BE2C (cell line): ENCODE measurements at regions not wholly inside any gene's neighbourhood (a gene's known extent, or its start where the extent isn't known, plus 50 kb on each side); places are given as distances from the start of the nearest gene placed in this dataset.
"Not testable (repeated sequence)": the region's sequence is repeated elsewhere in the genome, so short reads cannot be mapped to it uniquely, and the experiment has no call there.

Source experiments
- DNase-seq: peaks from one replicate; pipeline ENCODE4 v3.0.0-alpha.2; 2020
- H3K27me3 ChIP-seq: fragments of 250-450 bp; sonication (Bioruptor Pico); 2 replicates; pipeline ENCODE4 v1.5.1; 2020; ENCODE audit warnings: mild to moderate bottlenecking
- H3K36me3 ChIP-seq: fragments of 250-450 bp; sonication (Bioruptor Pico); 2 replicates; pipeline ENCODE4 v1.5.1; 2020; ENCODE audit warnings: mild to moderate bottlenecking
- H3K4me1 ChIP-seq: fragments of 250-450 bp; sonication (Bioruptor Pico); 2 replicates; pipeline ENCODE4 v1.5.1; 2020
- H3K4me3 ChIP-seq: 2 replicates; pipeline ENCODE4 v1.5.1; 2011; ENCODE audit warnings: low read depth, low read length
- H3K9me3 ChIP-seq: fragments of 250-450 bp; sonication (Bioruptor Pico); 2 replicates; pipeline ENCODE4 v1.5.1; 2020
- CTCF ChIP-seq: IDR thresholded peaks from 2 replicates; pipeline ENCODE4 v1.5.1; 2012; ENCODE audit warnings: mild to moderate bottlenecking, low read depth, low read length

GRCh38 chr10:45243261-45243660, 72.1 kb downstream of the OR13A1 start:
- H3K4me3 ChIP-seq, result no peak overlapping the region
- TF ChIP-seq CTCF, result no peak
- H3K4me1 ChIP-seq, result no peaks in the 10 kb centered on the region
- H3K27me3 ChIP-seq, result no peaks in the 10 kb centered on the region; the same call in none of the 2 replicates
- DNase-seq, result no peak
- H3K36me3 ChIP-seq, result no peaks in the 10 kb centered on the region
- H3K9me3 ChIP-seq, result no peaks in the 10 kb centered on the region

GRCh38 chr10:45246522-45246921, 68.9 kb downstream of the OR13A1 start:
- no peak for TF ChIP-seq CTCF
- no peak for DNase-seq

DNA sequence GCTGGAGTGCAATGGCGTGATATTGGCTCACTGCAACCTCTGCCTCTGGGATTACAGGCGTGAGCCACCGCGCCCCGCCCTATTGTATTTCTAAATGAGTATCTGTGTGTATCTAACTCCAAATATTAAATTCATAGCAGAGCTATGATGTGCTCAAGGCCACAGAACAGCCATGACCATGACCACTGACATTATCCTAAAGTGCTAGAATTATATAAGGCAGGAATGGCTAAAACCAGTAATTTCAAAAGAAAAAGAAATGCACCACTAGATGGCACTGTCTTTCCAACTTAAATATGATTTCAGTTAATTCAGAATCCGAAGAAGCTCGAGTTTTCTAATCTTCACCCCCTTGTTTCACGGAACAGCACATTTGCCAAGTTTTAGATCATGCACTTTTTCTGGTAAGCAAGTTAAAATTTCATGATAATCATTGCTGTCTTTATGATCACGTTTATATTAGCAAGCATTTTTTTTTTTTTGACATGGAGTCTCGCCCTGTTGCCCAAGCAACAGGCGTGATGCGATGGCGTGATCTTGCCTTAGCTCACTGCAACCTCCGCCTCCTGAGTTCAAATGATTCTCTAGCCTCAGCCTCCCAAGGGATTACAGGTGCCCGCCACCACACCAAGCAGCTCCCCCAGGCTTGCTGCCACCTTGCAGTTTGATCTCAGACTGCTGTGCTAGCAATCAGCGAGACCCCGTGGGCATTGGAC, 65.3 kb downstream of the OR13A1 start:
- peak; percentile 51 for TF ChIP-seq CTCF
- H3K27me3 ChIP-seq, result no peaks in the 10 kb centered on the region

More at GRCh38 chr10:45246522-45246921, 68.9 kb downstream of the OR13A1 start:
- Histone ChIP-seq H3K4me1 (no peaks in the 10 kb centered on the region), H3K9me3 (no peaks in the 10 kb centered on the region), H3K36me3 (no peaks in the 10 kb centered on the region), H3K4me3 (no peak overlapping the region), H3K27me3 (no peaks in the 10 kb centered on the region)

DNA sequence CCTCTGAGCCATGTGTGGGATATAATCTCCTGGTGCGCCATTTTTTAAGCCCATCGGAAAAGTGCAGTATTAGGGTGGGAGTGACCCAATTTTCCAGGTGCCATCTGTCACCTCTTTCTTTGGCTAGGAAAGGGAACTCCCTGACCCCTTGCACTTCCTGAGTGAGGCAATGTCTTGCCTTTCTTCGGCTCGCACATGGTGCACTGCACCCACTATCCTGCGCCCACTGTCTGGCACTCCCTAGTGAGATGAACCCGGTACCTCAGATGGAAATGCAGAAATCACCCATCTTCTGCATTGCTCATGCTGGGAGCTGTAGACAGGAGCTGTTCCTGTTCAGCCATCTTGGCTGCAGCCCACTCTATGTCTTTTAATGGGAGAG, 64.7 kb downstream of the OR13A1 start:
- not testable (repeated sequence) for H3K4me3 ChIP-seq, H3K4me1 ChIP-seq, DNase-seq, H3K9me3 ChIP-seq, H3K27me3 ChIP-seq, H3K36me3 ChIP-seq

More for the DNA sequence above, 65.3 kb downstream of the OR13A1 start:
- no peaks in the 10 kb centered on the region for H3K9me3 ChIP-seq
- peak overlapping the region; percentile 39 for H3K4me3 ChIP-seq
- no peaks in the 10 kb centered on the region for H3K36me3 ChIP-seq
- no peak for DNase-seq
- no peaks in the 10 kb centered on the region for H3K4me1 ChIP-seq
